ENCODE measurements at regions not wholly inside any gene's neighbourhood (a gene's known extent, or its start where the extent isn't known, plus 50 kb on each side); places are given as distances from the start of the nearest gene placed in this dataset.

DNA sequence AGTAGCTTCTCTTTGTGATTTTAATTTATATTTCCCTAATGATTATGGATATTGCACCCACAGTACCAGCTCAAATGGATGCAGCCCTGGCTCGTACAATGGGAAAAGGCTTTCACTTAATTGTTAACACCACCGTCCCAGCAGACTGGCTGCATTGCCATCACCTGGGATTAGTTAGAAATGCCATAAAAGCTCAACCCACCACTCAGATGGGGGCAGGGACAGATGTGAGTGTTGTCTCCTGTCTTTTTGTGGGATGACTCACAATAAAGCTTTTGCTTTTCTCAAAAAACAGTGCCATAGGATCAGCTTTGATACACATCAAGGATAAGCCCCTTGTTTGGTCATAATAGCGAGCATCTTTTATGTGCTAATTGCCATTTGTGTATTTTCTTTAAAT lies 729.1 kb downstream of the TNS3 start:
- Mint-ChIP-seq H3K9me3 (no peaks in the 10 kb centered on the region), H3K27me3 (ENCODE audit: insufficient read depth, low read depth) (no peaks in the 10 kb centered on the region), H3K36me3 (no peaks in the 10 kb centered on the region), H3K4me1 (no peaks in the 10 kb centered on the region), H3K27ac (no peak overlapping the region), H3K4me3 (no peak overlapping the region)
- TF ChIP-seq CTCF (IDR thresholded peaks at IDR 0.05) (no peak), EZH2phosphoT487 (IDR thresholded peaks at IDR 0.05) (no peak), EZH2 (IDR thresholded peaks at IDR 0.05) (no peak)
- Histone ChIP-seq H2AFZ (replicated peaks) (no peak overlapping the region), H3K4me2 (no peak overlapping the region), H3K27ac (no peak overlapping the region), H3K9ac (no peak overlapping the region), H3K9me3 (ENCODE audit: low read depth) (no peaks in the 10 kb centered on the region), H3K79me2 (ENCODE audit: low read depth) (no peaks in the 10 kb centered on the region), H4K20me1 (ENCODE audit: low read depth) (no peaks in the 10 kb centered on the region), H3K36me3 (no peaks in the 10 kb centered on the region), H3K4me1 (no peaks in the 10 kb centered on the region), H3F3A (ENCODE audit: low read depth) (no peaks in the 10 kb centered on the region), H3K27me3 (no peaks in the 10 kb centered on the region), H3K4me3 (no peak overlapping the region)
- DNase-seq (ENCODE audit: low spot score): no peak

DNA sequence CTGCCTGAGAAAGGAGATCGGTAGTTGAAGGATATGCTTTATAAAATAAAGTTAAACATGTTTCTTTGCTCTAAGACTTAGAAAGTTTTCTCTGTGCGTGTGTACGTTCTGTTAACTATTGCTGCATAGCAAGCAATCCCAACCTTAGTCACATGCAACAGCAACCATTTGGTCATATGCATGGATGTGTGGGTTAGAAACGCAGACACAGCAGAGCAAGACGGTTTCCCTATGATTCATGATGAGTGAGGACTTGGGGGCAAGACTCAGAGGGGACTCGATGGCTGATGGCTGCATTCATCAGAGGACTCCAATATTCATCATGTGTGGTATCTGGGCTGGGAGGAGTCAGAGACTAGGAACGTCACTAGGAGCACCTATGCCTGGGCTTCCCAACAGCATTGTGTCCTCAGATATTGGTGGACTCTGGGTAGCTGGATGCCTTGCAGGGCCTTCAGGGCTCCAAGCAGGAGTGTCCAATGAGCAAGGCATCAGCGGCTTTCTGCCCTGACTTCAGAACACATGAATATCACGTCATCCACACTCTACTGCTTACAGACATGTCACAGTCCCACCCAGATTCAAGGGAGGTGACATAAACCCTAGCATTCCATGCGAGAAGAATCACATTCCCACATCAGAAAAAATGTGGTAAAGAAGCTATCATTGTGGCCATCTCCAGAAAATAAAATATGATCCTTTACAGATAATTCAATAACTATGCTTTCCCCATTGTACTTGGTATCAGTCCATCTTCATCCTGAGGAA lies 731.2 kb downstream of the TNS3 start:
- Histone ChIP-seq H2AFZ (replicated peaks) (no peak overlapping the region), H4K20me1 (ENCODE audit: low read depth) (no peaks in the 10 kb centered on the region), H3K4me2 (no peak overlapping the region), H3F3A (ENCODE audit: low read depth) (no peaks in the 10 kb centered on the region), H3K27me3 (no peaks in the 10 kb centered on the region), H3K79me2 (ENCODE audit: low read depth) (no peaks in the 10 kb centered on the region), H3K4me1 (no peaks in the 10 kb centered on the region), H3K27ac (no peak overlapping the region), H3K9me3 (ENCODE audit: low read depth) (no peaks in the 10 kb centered on the region), H3K36me3 (no peaks in the 10 kb centered on the region), H3K4me3 (no peak overlapping the region), H3K9ac (no peak overlapping the region)
- H3K4me3 Mint-ChIP-seq: no peak overlapping the region
- H3K27ac Mint-ChIP-seq: no peak overlapping the region
- H3K36me3 Mint-ChIP-seq: no peaks in the 10 kb centered on the region
- no peaks in the 10 kb centered on the region for H3K4me1 Mint-ChIP-seq
- TF ChIP-seq CTCF (IDR thresholded peaks at IDR 0.05) (no peak), EZH2 (IDR thresholded peaks at IDR 0.05) (no peak)
- no peaks in the 10 kb centered on the region for H3K27me3 Mint-ChIP-seq (ENCODE audit: insufficient read depth, low read depth)
- H3K9me3 Mint-ChIP-seq: no peaks in the 10 kb centered on the region
- no peak for DNase-seq (ENCODE audit: low spot score)

- H3K27ac ChIP-seq: no peak overlapping the region
- no peaks in the 10 kb centered on the region for H4K20me1 ChIP-seq (ENCODE audit: low read depth)
- no peaks in the 10 kb centered on the region for H3K9me3 ChIP-seq (ENCODE audit: low read depth)
- H3K36me3 ChIP-seq: no peaks in the 10 kb centered on the region
- H3K9ac ChIP-seq: no peak overlapping the region
- no peak overlapping the region for H3K27ac Mint-ChIP-seq
- no peaks in the 10 kb centered on the region for H3K79me2 ChIP-seq (ENCODE audit: low read depth)
- no peaks in the 10 kb centered on the region for H3F3A ChIP-seq (ENCODE audit: low read depth)
- no peak overlapping the region for H3K4me3 Mint-ChIP-seq
- no peak for DNase-seq (ENCODE audit: low spot score)
- no peaks in the 10 kb centered on the region for H3K9me3 Mint-ChIP-seq
- TF ChIP-seq EZH2 (IDR thresholded peaks at IDR 0.05): no peak
- TF ChIP-seq CTCF (IDR thresholded peaks at IDR 0.05): no peak
- TF ChIP-seq EZH2phosphoT487 (IDR thresholded peaks at IDR 0.05): no peak
- no peaks in the 10 kb centered on the region for H3K36me3 Mint-ChIP-seq
- no peaks in the 10 kb centered on the region for H3K4me1 Mint-ChIP-seq
- H3K27me3 ChIP-seq: no peaks in the 10 kb centered on the region
- no peak overlapping the region for H3K4me2 ChIP-seq
- H3K27me3 Mint-ChIP-seq (ENCODE audit: insufficient read depth, low read depth): no peaks in the 10 kb centered on the region
- no peak overlapping the region for H2AFZ ChIP-seq (replicated peaks)
- H3K4me3 ChIP-seq: no peak overlapping the region
- H3K4me1 ChIP-seq: no peaks in the 10 kb centered on the region
Measured at GRCh38 chr7:46848944-46849343, 733.0 kb downstream of the TNS3 start.
